GM19397 (cell line): ENCODE measurements at regions not wholly inside any gene's neighbourhood (a gene's known extent, or its start where the extent isn't known, plus 50 kb on each side); places are given as distances from the start of the nearest gene placed in this dataset.
A peak's percentile ranks its signal among the peaks of the same experiment; 100 is the strongest.

ENCODE experiments used
- ATAC-seq: cut with Tn5 transposase; IDR thresholded peaks from one replicate; pipeline ENCODE4 v1.9.1; 2021; ENCODE audit warnings: mild to moderate bottlenecking, moderate library complexity; ENCODE audit not compliant: unreplicated experiment

- peak; percentile 34 for ATAC-seq
These were observed 49.8 kb upstream of the BAHCC1 start for GRCh38 chr17:81345228-81346089.
